ENCODE measurements at regions not wholly inside any gene's neighbourhood (a gene's known extent, or its start where the extent isn't known, plus 50 kb on each side); places are given as distances from the start of the nearest gene placed in this dataset.

- TF ChIP-seq POLR2AphosphoS5 (IDR thresholded peaks at IDR 0.05; ENCODE audit: low read depth) (no peak), REST (IDR thresholded peaks at IDR 0.05; ENCODE audit: unreplicated experiment) (no peak), CTCF (conservative IDR thresholded peaks at IDR 0.05; ENCODE audit: low read depth in 2 of 2) (no peak), CREB1 (CRISPR knock-in tag; IDR thresholded peaks at IDR 0.05; ENCODE audit: low read depth) (no peak), EZH2 (IDR thresholded peaks at IDR 0.05; ENCODE audit: low read depth, unreplicated experiment) (no peak), NANOG (IDR thresholded peaks at IDR 0.05; ENCODE audit: borderline replicate concordance) (no peak), EZH2phosphoT487 (IDR thresholded peaks at IDR 0.05; ENCODE audit: unreplicated experiment) (no peak), STAT1 (IDR thresholded peaks at IDR 0.05; ENCODE audit: unreplicated experiment) (no peak), ETS1 (IDR thresholded peaks at IDR 0.05) (no peak), JUNB (IDR thresholded peaks at IDR 0.05; ENCODE audit: unreplicated experiment) (no peak)
These were observed 1196.4 kb downstream of the PCDH17 start for GRCh38 chr13:58827904-58828303.

Measured in GM23338 (cell line).